Loucy (cell line): ENCODE measurements at regions not wholly inside any gene's neighbourhood (a gene's known extent, or its start where the extent isn't known, plus 50 kb on each side); places are given as distances from the start of the nearest gene placed in this dataset.

Experiments
- EZH2phosphoT487 ChIP-seq: fragments of 200-600 bp; IDR thresholded peaks from 2 replicates; pipeline ENCODE4 v1.6.1; 2018; ENCODE audit warnings: antibody characterized with exemption, mild to moderate bottlenecking, moderate library complexity, borderline replicate concordance
- TF ChIP-seq, protein P1 (sequence below): fragments of 200-600 bp; sonication (generic); conservative IDR thresholded peaks from 2 replicates; pipeline ENCODE4 v1.5.1; 2014; ENCODE audit warnings: mild to moderate bottlenecking, antibody characterized with exemption, low read length

DNA sequence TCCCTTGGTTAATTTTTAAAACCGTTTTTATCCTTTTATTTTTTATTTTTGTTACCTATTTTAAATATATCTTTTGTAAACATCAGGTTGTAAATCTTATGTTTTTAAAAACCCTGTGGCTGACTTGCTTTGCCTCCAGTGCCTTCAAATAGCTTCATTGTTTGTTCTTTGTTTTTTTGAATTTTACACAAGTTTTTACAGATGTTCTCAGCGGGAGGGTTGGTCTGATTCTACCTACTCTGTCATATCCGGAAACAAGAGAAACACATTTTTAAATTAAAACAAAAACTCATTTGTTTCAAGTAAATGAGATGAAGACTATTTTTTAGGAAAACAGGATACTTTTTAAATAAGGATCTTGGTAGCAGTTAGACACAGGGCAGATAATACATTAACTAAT lies 129.0 kb upstream of the THRB start:
- TF ChIP-seq, protein P1, sequence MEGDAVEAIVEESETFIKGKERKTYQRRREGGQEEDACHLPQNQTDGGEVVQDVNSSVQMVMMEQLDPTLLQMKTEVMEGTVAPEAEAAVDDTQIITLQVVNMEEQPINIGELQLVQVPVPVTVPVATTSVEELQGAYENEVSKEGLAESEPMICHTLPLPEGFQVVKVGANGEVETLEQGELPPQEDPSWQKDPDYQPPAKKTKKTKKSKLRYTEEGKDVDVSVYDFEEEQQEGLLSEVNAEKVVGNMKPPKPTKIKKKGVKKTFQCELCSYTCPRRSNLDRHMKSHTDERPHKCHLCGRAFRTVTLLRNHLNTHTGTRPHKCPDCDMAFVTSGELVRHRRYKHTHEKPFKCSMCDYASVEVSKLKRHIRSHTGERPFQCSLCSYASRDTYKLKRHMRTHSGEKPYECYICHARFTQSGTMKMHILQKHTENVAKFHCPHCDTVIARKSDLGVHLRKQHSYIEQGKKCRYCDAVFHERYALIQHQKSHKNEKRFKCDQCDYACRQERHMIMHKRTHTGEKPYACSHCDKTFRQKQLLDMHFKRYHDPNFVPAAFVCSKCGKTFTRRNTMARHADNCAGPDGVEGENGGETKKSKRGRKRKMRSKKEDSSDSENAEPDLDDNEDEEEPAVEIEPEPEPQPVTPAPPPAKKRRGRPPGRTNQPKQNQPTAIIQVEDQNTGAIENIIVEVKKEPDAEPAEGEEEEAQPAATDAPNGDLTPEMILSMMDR: no peak
- no peak for TF ChIP-seq EZH2phosphoT487
